HAP-1 (cell line): ENCODE measurements at regions not wholly inside any gene's neighbourhood (a gene's known extent, or its start where the extent isn't known, plus 50 kb on each side); places are given as distances from the start of the nearest gene placed in this dataset.
A peak's percentile ranks its signal among the peaks of the same experiment; 100 is the strongest.
"Not testable (repeated sequence)": the region's sequence is repeated elsewhere in the genome, so short reads cannot be mapped to it uniquely, and the experiment has no call there.

Experiments
- DNase-seq, 2 experiments: peaks; one replicate each; pipeline ENCODE4 v3.0.0-alpha.2; 2016 to 2020; ENCODE audit warnings: low spot score in 2 of 2
- H3K27me3 ChIP-seq: fragments of 250-450 bp; sonication (Bioruptor Pico); 2 replicates; pipeline ENCODE4 v1.5.1; 2020; ENCODE audit warnings: low read depth, mild to moderate bottlenecking, moderate library complexity
- H3K36me3 ChIP-seq: fragments of 250-450 bp; sonication (Bioruptor Pico); replicated peaks from 2 replicates; pipeline ENCODE4 v1.5.1; 2020; ENCODE audit warnings: mild to moderate bottlenecking
- H3K4me1 ChIP-seq: fragments of 250-450 bp; sonication (Bioruptor Pico); 2 replicates; pipeline ENCODE4 v1.5.1; 2020; ENCODE audit warnings: mild to moderate bottlenecking
- H3K4me3 ChIP-seq: fragments of 250-450 bp; sonication (Bioruptor Pico); 2 replicates; pipeline ENCODE4 v1.5.1; 2020; ENCODE audit warnings: mild to moderate bottlenecking, moderate library complexity
- H3K9me3 ChIP-seq: fragments of 250-450 bp; sonication (Bioruptor Pico); 2 replicates; pipeline ENCODE4 v1.5.1; 2020; ENCODE audit warnings: mild to moderate bottlenecking, moderate library complexity
- in situ Hi-C: fragments of 300-500 bp; cut with MboI; formaldehyde crosslinking; loops from 3 replicates; pipeline ENCODE4 v1.14.3; 2020; ENCODE audit warnings: low sequenced_read_pairs, inconsistent platforms, mixed read lengths

DNA sequence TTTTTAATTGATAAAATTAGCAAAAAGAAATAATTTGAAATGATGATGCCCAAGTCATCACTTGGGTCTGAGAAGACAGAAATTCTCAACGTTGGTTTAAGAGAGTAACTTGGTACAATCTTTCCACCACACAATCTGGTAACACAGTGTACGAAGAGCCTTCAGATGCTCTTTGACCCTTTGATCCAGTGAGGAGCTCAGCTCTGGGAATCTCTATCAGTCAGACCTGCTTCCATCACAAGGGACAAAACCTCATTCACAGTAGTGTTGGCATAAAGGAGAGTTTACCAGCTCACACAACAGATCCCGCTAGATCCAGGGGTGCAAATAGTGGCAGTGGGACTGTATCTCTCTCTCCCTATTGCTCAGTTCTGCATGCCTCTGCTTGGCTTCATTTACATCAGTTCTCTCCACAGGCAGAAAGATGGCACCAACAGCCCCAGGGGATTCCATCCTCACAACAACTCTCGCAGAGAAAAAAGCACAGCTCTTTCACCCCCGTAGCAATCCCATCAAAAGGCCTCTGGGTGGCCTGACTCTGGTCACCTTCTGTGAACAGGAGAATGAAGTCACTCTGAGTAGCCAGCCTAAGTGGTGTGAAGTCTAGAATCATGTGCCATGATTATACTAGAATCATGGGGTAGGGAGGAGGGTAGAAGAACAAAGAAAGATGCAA lies 119.7 kb downstream of the ZNF281 start:
- no peaks in the 10 kb centered on the region for H3K9me3 ChIP-seq
- in situ Hi-C loops, result no loop called here
- no peak for DNase-seq
- no peak overlapping the region for H3K4me3 ChIP-seq
- peaks cover 3% of the 10 kb centered on the region; the same call in 1 of the 2 replicates for H3K4me1 ChIP-seq
- H3K36me3 ChIP-seq, result no peaks in the 10 kb centered on the region
- no peaks in the 10 kb centered on the region; the same call in 1 of the 2 replicates for H3K27me3 ChIP-seq

- peaks cover 3% of the 10 kb centered on the region; the same call in 1 of the 2 replicates for H3K4me1 ChIP-seq
- no peak overlapping the region for H3K4me3 ChIP-seq
- in situ Hi-C loops, result loop anchor here (10.0 kb wide), 1 partner anchor 197 kb away; no protein-coding TSS in a partner anchor
- DNase-seq, result no peak
- H3K36me3 ChIP-seq, result no peaks in the 10 kb centered on the region
- no peaks in the 10 kb centered on the region; the same call in 1 of the 2 replicates for H3K27me3 ChIP-seq
- H3K9me3 ChIP-seq, result no peaks in the 10 kb centered on the region
Observed at GRCh38 chr1:200288226-200288625, 121.6 kb downstream of the ZNF281 start.

GRCh38 chr1:200284236-200284635 lies 125.6 kb downstream of the ZNF281 start:
- H3K9me3 ChIP-seq, H3K4me1 ChIP-seq, H3K4me3 ChIP-seq, DNase-seq, H3K27me3 ChIP-seq, H3K36me3 ChIP-seq: not testable (repeated sequence)
- in situ Hi-C loops, result loop anchor here (10.0 kb wide), 1 partner anchor 201 kb away; no protein-coding TSS in a partner anchor

DNA sequence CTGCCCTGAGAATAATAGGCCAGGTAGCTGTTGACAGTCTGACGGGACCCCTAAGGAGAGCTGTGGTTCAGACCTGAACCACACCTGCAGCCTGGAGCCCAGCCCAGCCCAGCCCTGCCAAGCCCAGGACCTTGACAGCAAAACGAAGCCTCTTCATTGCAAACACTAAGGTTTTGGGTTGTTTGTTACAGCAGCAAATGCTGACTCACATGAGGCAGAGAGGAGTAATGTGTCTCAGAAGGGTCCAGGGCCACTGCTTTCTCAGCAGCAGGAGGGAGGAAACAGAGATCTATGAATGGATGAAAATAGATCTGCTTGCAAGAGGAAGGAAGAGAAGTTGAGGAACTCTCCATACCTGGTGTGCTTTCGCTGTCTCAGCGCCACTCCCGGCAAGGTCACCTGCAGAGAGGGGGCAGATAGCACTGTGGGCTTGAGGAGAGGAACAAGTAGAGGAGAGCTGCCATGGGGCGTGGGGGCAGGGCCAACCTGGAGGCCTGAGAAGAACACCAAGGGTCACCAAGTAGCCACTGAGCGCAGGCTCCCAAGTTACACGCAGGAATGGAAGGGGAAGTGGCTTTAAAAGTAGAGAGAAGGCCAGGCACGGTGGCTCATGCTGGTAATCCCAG lies 127.2 kb downstream of the ZNF281 start:
- no peak for DNase-seq
- in situ Hi-C loops, result loop anchor here (10.0 kb wide), 1 partner anchor 202 kb away; no protein-coding TSS in a partner anchor

GRCh38 chr1:200281201-200281835 lies 128.5 kb downstream of the ZNF281 start:
- Histone ChIP-seq H3K9me3 (no peaks in the 10 kb centered on the region), H3K4me1 (no peaks in the 10 kb centered on the region), H3K4me3 (no peak overlapping the region), H3K27me3 (no peaks in the 10 kb centered on the region; the same call in 1 of the 2 replicates), H3K36me3 (no peaks in the 10 kb centered on the region)
- in situ Hi-C loops, result loop anchor here (10.0 kb wide), 1 partner anchor 203 kb away; no protein-coding TSS in a partner anchor
- no peak for DNase-seq

More for the DNA sequence above, 127.2 kb downstream of the ZNF281 start:
- no peak overlapping the region for H3K4me3 ChIP-seq
- H3K9me3 ChIP-seq, result no peaks in the 10 kb centered on the region
- H3K27me3 ChIP-seq, result no peaks in the 10 kb centered on the region; the same call in 1 of the 2 replicates
- H3K36me3 ChIP-seq, result no peaks in the 10 kb centered on the region
- H3K4me1 ChIP-seq, result no peaks in the 10 kb centered on the region

DNA sequence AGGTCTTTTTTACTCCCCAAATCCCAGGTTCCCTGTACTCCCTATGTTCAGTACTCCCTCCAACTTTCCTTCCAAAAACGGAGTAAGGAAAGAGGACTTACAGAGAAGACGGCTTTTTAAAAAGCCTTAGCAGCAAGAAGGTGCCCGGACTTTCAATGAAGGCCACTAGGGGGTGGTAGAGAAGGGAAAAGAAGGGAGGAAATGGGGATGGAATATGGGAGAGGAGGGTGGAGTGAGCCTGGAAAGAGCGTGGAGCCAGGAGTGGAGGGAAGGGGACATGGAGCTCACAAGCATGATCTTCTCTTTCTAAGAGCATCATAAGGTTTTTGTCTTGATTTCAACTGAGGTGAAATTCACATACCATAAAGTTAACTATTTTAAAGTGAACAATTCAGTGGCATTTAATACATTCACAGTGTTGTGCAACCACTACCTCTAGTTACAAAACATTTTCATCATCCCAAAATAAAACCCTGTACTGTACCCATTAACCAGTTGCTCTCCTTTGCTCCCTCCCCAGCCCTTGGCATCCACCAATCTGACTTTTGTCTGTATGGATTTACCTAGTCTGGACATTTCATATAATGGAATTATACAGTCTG lies 129.9 kb downstream of the ZNF281 start:
- in situ Hi-C loops, result loop anchor here (10.0 kb wide), 2 partner anchors 205 to 595 kb away; no protein-coding TSS in a partner anchor
- peak; percentile 60 to 83 for DNase-seq
- H3K4me1 ChIP-seq, result no peaks in the 10 kb centered on the region

GRCh38 chr1:200275816-200276453 lies 133.9 kb downstream of the ZNF281 start:
- Histone ChIP-seq H3K4me3 (no peak overlapping the region), H3K36me3 (no peaks in the 10 kb centered on the region), H3K4me1 (no peaks in the 10 kb centered on the region), H3K27me3 (no peaks in the 10 kb centered on the region), H3K9me3 (no peaks in the 10 kb centered on the region; the same call in 1 of the 2 replicates)
- no peak for DNase-seq
- in situ Hi-C loops, result loop anchor here (10.0 kb wide), 1 partner anchor 591 kb away; no protein-coding TSS in a partner anchor

More for the DNA sequence above, 129.9 kb downstream of the ZNF281 start:
- H3K27me3 ChIP-seq, result no peaks in the 10 kb centered on the region
- H3K4me3 ChIP-seq, result no peak overlapping the region
- H3K36me3 ChIP-seq, result no peaks in the 10 kb centered on the region
- no peaks in the 10 kb centered on the region for H3K9me3 ChIP-seq

DNA sequence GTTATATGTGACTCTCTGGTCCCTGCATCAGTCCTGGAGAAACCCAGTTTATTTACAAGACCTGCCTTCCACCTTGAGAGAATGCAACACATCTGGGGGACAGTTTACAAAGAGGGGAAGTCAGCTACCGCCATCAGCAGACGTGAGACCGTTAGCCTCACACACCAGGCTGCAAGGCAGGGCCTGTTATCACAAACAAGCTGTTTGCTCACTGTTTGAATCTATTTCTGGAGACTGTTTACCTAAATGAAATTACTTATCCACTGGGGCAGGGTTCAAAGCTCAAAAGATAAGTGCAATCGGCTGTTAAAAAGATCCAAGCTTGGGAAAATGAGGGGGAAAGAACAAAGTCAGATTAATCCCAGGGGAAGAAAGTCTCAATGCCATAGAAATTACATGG lies 134.4 kb downstream of the ZNF281 start:
- DNase-seq, result no peak
- in situ Hi-C loops, result loop anchor here (10.0 kb wide), 1 partner anchor 591 kb away; no protein-coding TSS in a partner anchor

GRCh38 chr1:200274116-200274515 lies 135.7 kb downstream of the ZNF281 start:
- no peaks in the 10 kb centered on the region for H3K36me3 ChIP-seq
- no peaks in the 10 kb centered on the region; the same call in 1 of the 2 replicates for H3K9me3 ChIP-seq
- H3K4me3 ChIP-seq, result no peak overlapping the region
- DNase-seq, result no peak
- no peaks in the 10 kb centered on the region for H3K4me1 ChIP-seq
- in situ Hi-C loops, result loop anchor here (10.0 kb wide), 1 partner anchor 589 kb away; no protein-coding TSS in a partner anchor
- H3K27me3 ChIP-seq, result no peaks in the 10 kb centered on the region

More for the DNA sequence above, 134.4 kb downstream of the ZNF281 start:
- H3K36me3 ChIP-seq, result no peaks in the 10 kb centered on the region
- H3K4me3 ChIP-seq, result no peak overlapping the region
- H3K27me3 ChIP-seq, result no peaks in the 10 kb centered on the region
- H3K9me3 ChIP-seq, result no peaks in the 10 kb centered on the region; the same call in 1 of the 2 replicates
- no peaks in the 10 kb centered on the region for H3K4me1 ChIP-seq

DNA sequence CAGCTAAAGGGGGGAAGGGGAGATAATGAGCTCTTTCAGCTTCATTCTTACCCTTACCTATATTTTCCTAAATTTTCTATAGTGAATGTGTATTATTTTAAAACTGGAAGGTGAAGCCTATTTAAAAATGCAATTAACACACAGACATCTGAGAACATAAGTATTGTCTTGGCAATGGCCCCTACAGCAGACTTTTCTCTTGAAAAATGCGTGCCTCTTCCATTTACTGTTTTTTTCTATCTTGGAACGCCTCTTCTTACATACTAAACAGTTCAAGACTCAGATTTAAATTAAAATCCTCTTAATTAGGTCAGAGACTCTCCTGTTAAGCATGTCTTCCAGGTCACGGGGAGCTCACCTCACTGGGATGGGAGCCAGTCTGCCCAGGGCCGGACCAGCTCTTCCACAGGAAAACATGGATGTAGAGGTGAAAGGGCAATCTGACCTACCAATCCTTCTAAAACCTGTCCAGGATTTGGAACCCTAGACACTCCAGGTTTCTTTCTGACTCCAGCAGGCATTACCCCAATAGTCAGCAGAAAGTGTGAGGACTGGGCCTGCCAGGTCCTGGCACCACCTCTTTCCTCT lies 137.3 kb downstream of the ZNF281 start:
- DNase-seq, result no peak
- no peaks in the 10 kb centered on the region for H3K27me3 ChIP-seq
- no peak overlapping the region for H3K4me3 ChIP-seq
- in situ Hi-C loops, result loop anchor here (10.0 kb wide), 1 partner anchor 588 kb away; no protein-coding TSS in a partner anchor
- no peaks in the 10 kb centered on the region for H3K4me1 ChIP-seq
- no peaks in the 10 kb centered on the region for H3K36me3 ChIP-seq
- H3K9me3 ChIP-seq, result no peaks in the 10 kb centered on the region; the same call in 1 of the 2 replicates

DNA sequence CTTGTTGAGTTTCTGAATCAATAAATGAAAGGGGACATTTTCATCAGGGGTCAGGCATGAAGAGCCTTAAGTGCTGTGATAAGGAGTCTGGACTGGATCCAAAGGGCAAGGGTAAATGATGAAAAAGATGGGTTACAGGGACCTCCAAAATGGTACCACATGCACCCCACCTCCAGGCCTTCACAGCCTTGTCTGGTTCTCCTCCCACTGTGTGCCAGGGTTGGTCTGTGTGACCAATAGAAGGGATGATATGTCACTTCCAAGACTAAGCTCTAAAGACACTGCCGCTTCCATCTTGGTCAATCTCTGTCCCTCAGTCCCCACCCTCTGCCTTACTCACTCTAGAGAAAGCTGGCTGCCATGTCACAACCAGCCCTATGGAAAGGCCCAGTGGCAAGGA lies 140.6 kb downstream of the ZNF281 start:
- in situ Hi-C loops, result no loop called here
- Histone ChIP-seq H3K36me3 (no peaks in the 10 kb centered on the region), H3K4me3 (no peak overlapping the region), H3K27me3 (no peaks in the 10 kb centered on the region), H3K9me3 (no peaks in the 10 kb centered on the region; the same call in 1 of the 2 replicates), H3K4me1 (no peaks in the 10 kb centered on the region)
- DNase-seq, result no peak

GRCh38 chr1:200267937-200268336 lies 141.9 kb downstream of the ZNF281 start:
- no peak for DNase-seq
- Histone ChIP-seq H3K9me3 (no peaks in the 10 kb centered on the region), H3K36me3 (no peaks in the 10 kb centered on the region), H3K4me1 (no peaks in the 10 kb centered on the region), H3K27me3 (no peaks in the 10 kb centered on the region), H3K4me3 (no peak overlapping the region)
- in situ Hi-C loops, result no loop called here
